Sigmoid colon (tissue), 4 donors: ENCODE measurements at regions not wholly inside any gene's neighbourhood (a gene's known extent, or its start where the extent isn't known, plus 50 kb on each side); places are given as distances from the start of the nearest gene placed in this dataset.

Experiments
- CTCF ChIP-seq, 4 experiments: fragments of 450-650 bp in 3 of 4; fragments of 200-600 bp in 1 of 4; IDR thresholded peaks; one replicate each; pipeline ENCODE4 v1.5.1; 2016 to 2019; ENCODE audit warnings: antibody characterized with exemption in 4 of 4, mild to moderate bottlenecking in 3 of 4, moderate library complexity in 2 of 4
- EP300 ChIP-seq, 4 donors: sonication (generic); formaldehyde crosslinking; IDR thresholded peaks; one replicate each; pipeline ENCODE4 v1.6.1; 2017; ENCODE audit warnings: antibody characterized with exemption in 4 of 4
- POLR2A ChIP-seq, 2 donors: fragments of 450-650 bp; IDR thresholded peaks; one replicate each; pipeline ENCODE4 v1.6.1; 2016; ENCODE audit warnings: antibody characterized with exemption in 2 of 2, mild to moderate bottlenecking in 2 of 2, moderate library complexity in 2 of 2

GRCh38 chr5:102018279-102018678 is 277.8 kb downstream of the SLCO4C1 start:
- TF ChIP-seq CTCF (IDR thresholded peaks at IDR 0.05) = no peak
- no peak for TF ChIP-seq POLR2A (IDR thresholded peaks at IDR 0.05)
- TF ChIP-seq EP300 (IDR thresholded peaks at IDR 0.05) = no peak
